Lung (tissue), 11 donors: ENCODE measurements at regions not wholly inside any gene's neighbourhood (a gene's known extent, or its start where the extent isn't known, plus 50 kb on each side); places are given as distances from the start of the nearest gene placed in this dataset.

ENCODE experiments used
- ATAC-seq: fragments of 200-7000 bp; cut with Tn5 transposase; one replicate; pipeline ENCODE4 v1.9.1; 2020; ENCODE audit warnings: moderate number of reproducible peaks; ENCODE audit not compliant: insufficient read depth, low FRiP score
- DNase-seq, 3 donors: peaks; one replicate each; pipeline ENCODE4 v3.0.0-alpha.2; 2013 to 2017
- H3K27ac ChIP-seq, 2 donors: one replicate each; pipeline ENCODE4 v1.5.1; 2013; ENCODE audit warnings: mild to moderate bottlenecking in 2 of 2, moderate library complexity in 2 of 2, control low read depth in 1 of 2, inconsistent platforms in 1 of 2, low read depth in 1 of 2, low read length in 1 of 2
- H3K27me3 ChIP-seq, 3 donors: one replicate each; pipeline ENCODE4 v1.5.1; 2013; ENCODE audit warnings: low read length in 2 of 3; ENCODE audit not compliant: control insufficient read depth in 3 of 3, insufficient read depth in 3 of 3
- H3K36me3 ChIP-seq, 4 donors: one replicate each; pipeline ENCODE4 v1.5.1; 2013; ENCODE audit warnings: low read length in 4 of 4, mild to moderate bottlenecking in 1 of 4, moderate library complexity in 1 of 4; ENCODE audit not compliant: control insufficient read depth in 4 of 4, insufficient read depth in 4 of 4
- H3K4me1 ChIP-seq, 5 donors: one replicate each; pipeline ENCODE4 v1.5.1; 2013; ENCODE audit warnings: low read length in 5 of 5, mild to moderate bottlenecking in 2 of 5, moderate library complexity in 1 of 5; ENCODE audit not compliant: control insufficient read depth in 5 of 5, insufficient read depth in 5 of 5
- H3K4me3 ChIP-seq: one replicate; pipeline ENCODE4 v1.5.1; 2013; ENCODE audit warnings: mild to moderate bottlenecking, control low read depth, moderate library complexity
- H3K9ac ChIP-seq, 2 donors: one replicate each; pipeline ENCODE4 v1.5.1; 2013; ENCODE audit warnings: low read length in 2 of 2, control low read depth in 1 of 2; ENCODE audit not compliant: insufficient read depth in 1 of 2
- H3K9me3 ChIP-seq, 4 donors: one replicate each; pipeline ENCODE4 v1.5.1; 2013; ENCODE audit warnings: low read length in 3 of 4, mild to moderate bottlenecking in 1 of 4, moderate library complexity in 1 of 4; ENCODE audit not compliant: control insufficient read depth in 4 of 4, insufficient read depth in 3 of 4
- WGBS, 2 donors: extraction: QIAGEN DNeasy Blood & Tissue Kit; methylation state at CpG; one replicate each; pipeline ENCODE4 v1.1.7; 2013; 5-methylcytosine and 5-hydroxymethylcytosine counted together
- TF ChIP-seq, protein P1 (sequence below): IDR thresholded peaks from 2 replicates; pipeline ENCODE4 v1.5.1; 2012; ENCODE audit warnings: mild to moderate bottlenecking; ENCODE audit errors: control extremely low read depth, extremely low read depth
- donor health status: control.
- donor health status: control.
- donor health status: Bipolar disorder and iron deficiency.
- donor health status: healthy.
- donor health status: DM: yes; HTN: yes; CAD: no.

DNA sequence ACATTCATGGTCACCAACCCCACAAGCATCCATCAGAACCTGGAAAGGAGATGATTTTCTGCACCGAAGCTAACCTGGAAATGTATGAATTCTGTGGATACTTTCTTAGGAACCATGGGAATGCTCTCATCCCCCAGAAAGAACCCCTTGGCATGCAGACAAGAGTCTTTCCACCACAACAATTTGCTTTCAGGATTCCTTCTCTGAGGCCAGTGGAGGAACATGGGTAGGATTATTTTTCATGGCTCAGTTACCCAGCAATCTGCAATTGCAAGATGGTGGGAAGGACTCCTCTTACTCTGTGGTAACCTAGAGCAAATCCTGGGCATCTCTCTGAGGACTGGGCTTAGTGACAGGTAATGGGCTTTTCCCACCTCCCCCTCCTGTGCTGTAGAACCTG, 131.9 kb upstream of the MSX1 start:
- H3K9ac ChIP-seq = no peak overlapping the region
- H3K4me1 ChIP-seq = peaks cover 0 to 3% (median 0%) of the 10 kb centered on the region in 5 donors
- WGBS, 2 donors = 86 to 89% methylated on average over 1 of the region's 1 CpG
- H3K36me3 ChIP-seq = no peaks in the 10 kb centered on the region
- H3K27me3 ChIP-seq = no peaks in the 10 kb centered on the region
- ATAC-seq (no peak), DNase-seq (no peak)
- TF ChIP-seq, protein P1, sequence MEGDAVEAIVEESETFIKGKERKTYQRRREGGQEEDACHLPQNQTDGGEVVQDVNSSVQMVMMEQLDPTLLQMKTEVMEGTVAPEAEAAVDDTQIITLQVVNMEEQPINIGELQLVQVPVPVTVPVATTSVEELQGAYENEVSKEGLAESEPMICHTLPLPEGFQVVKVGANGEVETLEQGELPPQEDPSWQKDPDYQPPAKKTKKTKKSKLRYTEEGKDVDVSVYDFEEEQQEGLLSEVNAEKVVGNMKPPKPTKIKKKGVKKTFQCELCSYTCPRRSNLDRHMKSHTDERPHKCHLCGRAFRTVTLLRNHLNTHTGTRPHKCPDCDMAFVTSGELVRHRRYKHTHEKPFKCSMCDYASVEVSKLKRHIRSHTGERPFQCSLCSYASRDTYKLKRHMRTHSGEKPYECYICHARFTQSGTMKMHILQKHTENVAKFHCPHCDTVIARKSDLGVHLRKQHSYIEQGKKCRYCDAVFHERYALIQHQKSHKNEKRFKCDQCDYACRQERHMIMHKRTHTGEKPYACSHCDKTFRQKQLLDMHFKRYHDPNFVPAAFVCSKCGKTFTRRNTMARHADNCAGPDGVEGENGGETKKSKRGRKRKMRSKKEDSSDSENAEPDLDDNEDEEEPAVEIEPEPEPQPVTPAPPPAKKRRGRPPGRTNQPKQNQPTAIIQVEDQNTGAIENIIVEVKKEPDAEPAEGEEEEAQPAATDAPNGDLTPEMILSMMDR = no peak
- H3K4me3 ChIP-seq = no peak overlapping the region
- no peak overlapping the region for H3K27ac ChIP-seq
- H3K9me3 ChIP-seq = peaks cover 0 to 21% (median 7%) of the 10 kb centered on the region in 4 donors

DNA sequence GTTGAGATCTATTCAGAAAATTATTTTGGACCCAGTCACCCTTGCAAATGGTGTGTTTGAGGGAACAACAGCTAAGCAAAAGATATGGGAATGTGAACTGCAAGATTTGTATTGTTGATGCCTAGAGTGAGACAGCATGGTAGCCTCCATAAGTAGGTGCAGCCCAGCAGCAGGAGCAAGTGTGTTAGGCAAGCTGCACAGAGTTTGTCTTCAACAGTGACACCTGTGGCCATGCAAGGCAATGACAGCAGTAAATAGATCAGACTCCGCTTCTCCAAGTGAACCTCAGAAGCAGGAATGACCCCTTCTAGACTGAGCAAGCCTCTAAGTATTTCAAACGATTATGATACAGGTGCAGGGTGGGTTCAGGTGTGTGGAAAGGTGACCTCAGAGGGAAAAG, 133.4 kb upstream of the MSX1 start:
- TF ChIP-seq, protein P1 = no peak
- Histone ChIP-seq H3K4me3 (no peak overlapping the region), H3K4me1 (peaks cover 0 to 3% (median 0%) of the 10 kb centered on the region in 5 donors), H3K36me3 (no peaks in the 10 kb centered on the region), H3K27ac (no peak overlapping the region), H3K9me3 (peaks cover 0 to 21% (median 7%) of the 10 kb centered on the region in 4 donors), H3K9ac (no peak overlapping the region), H3K27me3 (no peaks in the 10 kb centered on the region)
- no peak for DNase-seq
- ATAC-seq = no peak
- 84 to 87% methylated on average over 2 of the region's 2 CpGs for WGBS, 2 donors

DNA sequence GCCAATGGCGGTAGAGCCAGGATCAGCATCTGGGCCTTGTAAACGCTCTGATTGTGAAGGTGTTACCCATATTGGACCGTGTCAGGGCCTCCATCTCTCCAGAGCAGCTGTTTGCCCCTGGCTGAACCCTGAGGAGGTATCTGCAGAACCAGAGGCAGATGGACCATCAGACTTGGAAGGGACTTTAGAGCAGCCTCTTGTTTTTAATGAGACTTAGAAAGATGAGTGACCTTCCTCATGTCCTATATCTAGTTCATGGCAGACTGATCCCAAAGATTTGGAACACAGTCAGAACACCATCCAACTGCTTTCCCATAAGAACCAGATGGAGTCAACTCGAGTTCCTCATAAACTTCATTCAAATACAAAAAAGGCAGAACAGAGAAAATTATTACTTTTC, 135.1 kb upstream of the MSX1 start:
- WGBS, 2 donors = 74 to 91% methylated on average over 4 of the region's 4 CpGs

More for the DNA sequence above, 135.1 kb upstream of the MSX1 start:
- peaks cover 0 to 21% (median 7%) of the 10 kb centered on the region in 4 donors for H3K9me3 ChIP-seq
- DNase-seq (no peak), ATAC-seq (no peak)
- no peaks in the 10 kb centered on the region for H3K27me3 ChIP-seq
- H3K27ac ChIP-seq = no peak overlapping the region
- H3K4me1 ChIP-seq = no peaks in the 10 kb centered on the region
- H3K9ac ChIP-seq = no peak overlapping the region
- H3K4me3 ChIP-seq = no peak overlapping the region
- TF ChIP-seq, protein P1 = no peak
- no peaks in the 10 kb centered on the region for H3K36me3 ChIP-seq
